Liver (tissue), 8 donors: ENCODE measurements at regions not wholly inside any gene's neighbourhood (a gene's known extent, or its start where the extent isn't known, plus 50 kb on each side); places are given as distances from the start of the nearest gene placed in this dataset.

ENCODE experiments used
- DNase-seq: peaks from one replicate; pipeline ENCODE4 v3.0.0-alpha.2; 2017; ENCODE audit warnings: low spot score
- H3K27ac ChIP-seq, 2 donors: one replicate each; pipeline ENCODE4 v1.7.0; 2013; ENCODE audit warnings: inconsistent platforms in 2 of 2, low read length in 2 of 2, control low read depth in 1 of 2, low read depth in 1 of 2, mild to moderate bottlenecking in 1 of 2
- H3K27me3 ChIP-seq, 4 donors: one replicate each; pipeline versions ENCODE4 v1.6.1 to v1.7.0; 2013; ENCODE audit warnings: low read length in 3 of 4, inconsistent platforms in 1 of 4, mild to moderate bottlenecking in 1 of 4, moderate library complexity in 1 of 4; ENCODE audit not compliant: control insufficient read depth in 4 of 4, insufficient read depth in 4 of 4
- H3K36me3 ChIP-seq, 4 donors: one replicate each; pipeline versions ENCODE4 v1.6.1 to v1.7.0; 2013; ENCODE audit warnings: low read length in 3 of 4, mild to moderate bottlenecking in 3 of 4, low read depth in 1 of 4, moderate library complexity in 1 of 4; ENCODE audit not compliant: control insufficient read depth in 4 of 4, insufficient read depth in 3 of 4
- H3K4me1 ChIP-seq, 4 donors: one replicate each; pipeline versions ENCODE4 v1.6.1 to v1.7.0; 2013; ENCODE audit warnings: low read length in 3 of 4, mild to moderate bottlenecking in 3 of 4, moderate library complexity in 1 of 4; ENCODE audit not compliant: control insufficient read depth in 4 of 4, insufficient read depth in 4 of 4
- H3K4me3 ChIP-seq, 3 donors: one replicate each; pipeline versions ENCODE4 v1.6.1 to v1.7.0; 2013; ENCODE audit warnings: low read length in 3 of 3, control low read depth in 1 of 3, low read depth in 1 of 3, mild to moderate bottlenecking in 1 of 3
- H3K9ac ChIP-seq, 2 donors: one replicate each; pipeline ENCODE4 v1.7.0; 2013; ENCODE audit warnings: low read length in 2 of 2, mild to moderate bottlenecking in 2 of 2, moderate library complexity in 2 of 2, control low read depth in 1 of 2, low read depth in 1 of 2
- H3K9me3 ChIP-seq, 4 donors: one replicate each; pipeline versions ENCODE4 v1.6.1 to v1.7.0; 2013; ENCODE audit warnings: low read length in 3 of 4; ENCODE audit not compliant: control insufficient read depth in 4 of 4
- EGR1 ChIP-seq, 2 donors: IDR thresholded peaks; 2 replicates each; pipeline ENCODE4 v1.6.1; 2016 to 2018; ENCODE audit warnings: antibody characterized with exemption in 2 of 2, low read depth in 2 of 2
- FOXA1 ChIP-seq: IDR thresholded peaks from 2 replicates; pipeline ENCODE4 v1.6.1; 2016; ENCODE audit warnings: antibody characterized with exemption
- FOXA2 ChIP-seq: IDR thresholded peaks from 2 replicates; pipeline ENCODE4 v1.6.1; 2016; ENCODE audit warnings: antibody characterized with exemption
- GABPA ChIP-seq, 2 donors: IDR thresholded peaks in 1 of 2; conservative IDR thresholded peaks in 1 of 2; 2 replicates each; pipeline ENCODE4 v1.6.1; 2016; ENCODE audit warnings: antibody characterized with exemption in 2 of 2, mild to moderate bottlenecking in 1 of 2, moderate library complexity in 1 of 2
- HNF4A ChIP-seq, 2 donors: conservative IDR thresholded peaks; 2 replicates each; pipeline ENCODE4 v1.6.1; 2016; ENCODE audit warnings: antibody characterized with exemption in 2 of 2, mild to moderate bottlenecking in 2 of 2
- HNF4G ChIP-seq: IDR thresholded peaks from 2 replicates; pipeline ENCODE4 v1.6.1; 2016; ENCODE audit warnings: antibody characterized with exemption
- JUND ChIP-seq, 2 donors: IDR thresholded peaks; 2 replicates each; pipeline ENCODE4 v1.6.1; 2016; ENCODE audit warnings: antibody characterized with exemption in 2 of 2
- NR2F2 ChIP-seq: IDR thresholded peaks from 2 replicates; pipeline ENCODE4 v1.6.1; 2016; ENCODE audit warnings: antibody characterized with exemption
- RAD21 ChIP-seq, 2 donors: IDR thresholded peaks; 2 replicates each; pipeline ENCODE4 v1.6.1; 2016; ENCODE audit warnings: antibody characterized with exemption in 2 of 2, mild to moderate bottlenecking in 2 of 2
- RXRA ChIP-seq, 2 donors: IDR thresholded peaks; 2 replicates each; pipeline ENCODE4 v1.6.1; 2017 to 2018; ENCODE audit warnings: antibody characterized with exemption in 2 of 2, mild to moderate bottlenecking in 1 of 2
- SP1 ChIP-seq: IDR thresholded peaks from 2 replicates; pipeline ENCODE4 v1.6.1; 2018; ENCODE audit warnings: antibody characterized with exemption, mild to moderate bottlenecking
- TAF1 ChIP-seq: conservative IDR thresholded peaks from 2 replicates; pipeline ENCODE4 v1.6.1; 2016; ENCODE audit warnings: antibody characterized with exemption, mild to moderate bottlenecking
- YY1 ChIP-seq: IDR thresholded peaks from 2 replicates; pipeline ENCODE4 v1.6.1; 2016; ENCODE audit warnings: antibody characterized with exemption, mild to moderate bottlenecking
- WGBS: extraction: QIAGEN DNeasy Blood & Tissue Kit; methylation state at CpG from one replicate; pipeline ENCODE4 v1.1.7; 2013; 5-methylcytosine and 5-hydroxymethylcytosine counted together
- TF ChIP-seq, protein P1 (sequence below): IDR thresholded peaks from 2 replicates; pipeline ENCODE4 v1.6.1; 2016; ENCODE audit warnings: antibody characterized with exemption
- TF ChIP-seq, protein P2 (sequence below): IDR thresholded peaks from 2 replicates; pipeline ENCODE4 v1.6.1; 2016; ENCODE audit warnings: antibody characterized with exemption, mild to moderate bottlenecking
- TF ChIP-seq, protein P3 (sequence below): IDR thresholded peaks from 2 replicates; pipeline ENCODE4 v1.6.1; 2016; ENCODE audit warnings: antibody characterized with exemption
- TF ChIP-seq, protein P4 (sequence below): IDR thresholded peaks from 2 replicates; pipeline ENCODE4 v1.6.1; 2016; ENCODE audit warnings: antibody characterized with exemption
- TF ChIP-seq, protein P5 (sequence below): fragments of 150-350 bp; IDR thresholded peaks from 2 replicates; pipeline ENCODE4 v1.5.1; 2017; ENCODE audit warnings: improper control_type of control experiment, low read depth, low read length; ENCODE audit not compliant: missing input control
- donor health status: healthy.
- donor health status: healthy.
- donor health status: healthy.
- donor health status: healthy.
- donor health status: healthy.

DNA sequence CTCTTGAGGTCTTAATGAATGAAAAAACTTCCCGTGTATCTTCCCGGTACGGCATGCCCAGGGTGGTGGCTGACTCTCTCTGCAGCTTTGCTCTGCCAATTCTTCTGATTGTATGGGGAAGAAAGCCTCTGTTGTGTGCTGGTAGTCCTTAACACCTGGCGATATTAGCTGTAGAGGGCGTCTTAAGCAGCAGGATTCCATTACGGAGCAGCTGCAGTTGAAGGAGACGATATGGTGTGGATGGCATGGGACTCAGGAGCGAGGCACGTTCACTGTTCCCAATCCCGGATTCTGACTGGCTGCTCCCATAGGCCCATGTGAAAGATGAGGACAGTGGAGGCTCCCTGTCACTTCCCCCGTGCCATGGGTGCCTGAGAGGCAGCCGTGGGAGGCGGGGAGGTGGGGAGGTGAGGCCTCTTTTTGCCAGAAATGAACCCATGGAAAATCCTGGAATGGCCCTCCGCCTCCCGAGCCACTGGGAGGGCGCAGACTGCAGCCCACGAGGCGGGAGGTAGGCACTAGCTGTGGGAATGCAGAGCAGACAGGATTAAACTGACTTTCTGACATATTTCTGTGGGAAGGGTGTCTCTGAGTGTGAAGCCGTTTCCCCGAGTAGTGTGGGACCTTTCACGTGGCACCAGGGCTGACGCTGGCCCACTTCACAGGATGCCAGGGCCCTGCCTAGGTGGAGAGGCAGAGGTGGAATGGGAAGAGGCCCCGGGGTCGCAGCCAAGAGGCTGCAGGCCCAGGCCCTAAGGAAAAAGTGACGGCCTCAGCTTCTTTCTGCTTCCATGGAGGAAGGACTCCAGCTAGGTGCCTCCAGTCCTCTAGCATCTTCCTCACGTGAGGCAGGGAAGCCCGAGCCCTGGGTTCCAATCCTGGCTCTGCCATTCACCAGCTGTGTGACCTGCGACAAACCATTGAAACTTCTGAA, 121.4 kb upstream of the CD82 start:
- no peak overlapping the region for H3K27ac ChIP-seq
- no peaks in the 10 kb centered on the region for H3K9me3 ChIP-seq
- H3K27me3 ChIP-seq = no peaks in the 10 kb centered on the region
- no peak for DNase-seq
- no peak overlapping the region for H3K9ac ChIP-seq
- TF ChIP-seq HNF4G (no peak), NR2F2 (no peak), JUND (IDR thresholded peaks at IDR 0.05) (no peak), TAF1 (no peak), HNF4A (conservative IDR thresholded peaks at IDR 0.05) (no peak), YY1 (no peak), GABPA (IDR thresholded peaks at IDR 0.05 in 1 of 2, conservative IDR thresholded peaks at IDR 0.05 in 1 of 2) (no peak), FOXA2 (no peak), SP1 (no peak), EGR1 (IDR thresholded peaks at IDR 0.05; ENCODE audit: low read depth in 2 of 2) (no peak), RXRA (IDR thresholded peaks at IDR 0.05) (no peak), FOXA1 (no peak), RAD21 (IDR thresholded peaks at IDR 0.05) (no peak)
- TF ChIP-seq, protein P1, sequence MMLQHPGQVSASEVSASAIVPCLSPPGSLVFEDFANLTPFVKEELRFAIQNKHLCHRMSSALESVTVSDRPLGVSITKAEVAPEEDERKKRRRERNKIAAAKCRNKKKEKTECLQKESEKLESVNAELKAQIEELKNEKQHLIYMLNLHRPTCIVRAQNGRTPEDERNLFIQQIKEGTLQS = no peak
- TF ChIP-seq, protein P2, sequence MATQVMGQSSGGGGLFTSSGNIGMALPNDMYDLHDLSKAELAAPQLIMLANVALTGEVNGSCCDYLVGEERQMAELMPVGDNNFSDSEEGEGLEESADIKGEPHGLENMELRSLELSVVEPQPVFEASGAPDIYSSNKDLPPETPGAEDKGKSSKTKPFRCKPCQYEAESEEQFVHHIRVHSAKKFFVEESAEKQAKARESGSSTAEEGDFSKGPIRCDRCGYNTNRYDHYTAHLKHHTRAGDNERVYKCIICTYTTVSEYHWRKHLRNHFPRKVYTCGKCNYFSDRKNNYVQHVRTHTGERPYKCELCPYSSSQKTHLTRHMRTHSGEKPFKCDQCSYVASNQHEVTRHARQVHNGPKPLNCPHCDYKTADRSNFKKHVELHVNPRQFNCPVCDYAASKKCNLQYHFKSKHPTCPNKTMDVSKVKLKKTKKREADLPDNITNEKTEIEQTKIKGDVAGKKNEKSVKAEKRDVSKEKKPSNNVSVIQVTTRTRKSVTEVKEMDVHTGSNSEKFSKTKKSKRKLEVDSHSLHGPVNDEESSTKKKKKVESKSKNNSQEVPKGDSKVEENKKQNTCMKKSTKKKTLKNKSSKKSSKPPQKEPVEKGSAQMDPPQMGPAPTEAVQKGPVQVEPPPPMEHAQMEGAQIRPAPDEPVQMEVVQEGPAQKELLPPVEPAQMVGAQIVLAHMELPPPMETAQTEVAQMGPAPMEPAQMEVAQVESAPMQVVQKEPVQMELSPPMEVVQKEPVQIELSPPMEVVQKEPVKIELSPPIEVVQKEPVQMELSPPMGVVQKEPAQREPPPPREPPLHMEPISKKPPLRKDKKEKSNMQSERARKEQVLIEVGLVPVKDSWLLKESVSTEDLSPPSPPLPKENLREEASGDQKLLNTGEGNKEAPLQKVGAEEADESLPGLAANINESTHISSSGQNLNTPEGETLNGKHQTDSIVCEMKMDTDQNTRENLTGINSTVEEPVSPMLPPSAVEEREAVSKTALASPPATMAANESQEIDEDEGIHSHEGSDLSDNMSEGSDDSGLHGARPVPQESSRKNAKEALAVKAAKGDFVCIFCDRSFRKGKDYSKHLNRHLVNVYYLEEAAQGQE = no peak
- TF ChIP-seq, protein P3, sequence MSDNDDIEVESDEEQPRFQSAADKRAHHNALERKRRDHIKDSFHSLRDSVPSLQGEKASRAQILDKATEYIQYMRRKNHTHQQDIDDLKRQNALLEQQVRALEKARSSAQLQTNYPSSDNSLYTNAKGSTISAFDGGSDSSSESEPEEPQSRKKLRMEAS = no peak
- TF ChIP-seq, protein P4, sequence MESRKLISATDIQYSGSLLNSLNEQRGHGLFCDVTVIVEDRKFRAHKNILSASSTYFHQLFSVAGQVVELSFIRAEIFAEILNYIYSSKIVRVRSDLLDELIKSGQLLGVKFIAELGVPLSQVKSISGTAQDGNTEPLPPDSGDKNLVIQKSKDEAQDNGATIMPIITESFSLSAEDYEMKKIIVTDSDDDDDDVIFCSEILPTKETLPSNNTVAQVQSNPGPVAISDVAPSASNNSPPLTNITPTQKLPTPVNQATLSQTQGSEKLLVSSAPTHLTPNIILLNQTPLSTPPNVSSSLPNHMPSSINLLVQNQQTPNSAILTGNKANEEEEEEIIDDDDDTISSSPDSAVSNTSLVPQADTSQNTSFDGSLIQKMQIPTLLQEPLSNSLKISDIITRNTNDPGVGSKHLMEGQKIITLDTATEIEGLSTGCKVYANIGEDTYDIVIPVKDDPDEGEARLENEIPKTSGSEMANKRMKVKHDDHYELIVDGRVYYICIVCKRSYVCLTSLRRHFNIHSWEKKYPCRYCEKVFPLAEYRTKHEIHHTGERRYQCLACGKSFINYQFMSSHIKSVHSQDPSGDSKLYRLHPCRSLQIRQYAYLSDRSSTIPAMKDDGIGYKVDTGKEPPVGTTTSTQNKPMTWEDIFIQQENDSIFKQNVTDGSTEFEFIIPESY = no peak
- TF ChIP-seq, protein P5, sequence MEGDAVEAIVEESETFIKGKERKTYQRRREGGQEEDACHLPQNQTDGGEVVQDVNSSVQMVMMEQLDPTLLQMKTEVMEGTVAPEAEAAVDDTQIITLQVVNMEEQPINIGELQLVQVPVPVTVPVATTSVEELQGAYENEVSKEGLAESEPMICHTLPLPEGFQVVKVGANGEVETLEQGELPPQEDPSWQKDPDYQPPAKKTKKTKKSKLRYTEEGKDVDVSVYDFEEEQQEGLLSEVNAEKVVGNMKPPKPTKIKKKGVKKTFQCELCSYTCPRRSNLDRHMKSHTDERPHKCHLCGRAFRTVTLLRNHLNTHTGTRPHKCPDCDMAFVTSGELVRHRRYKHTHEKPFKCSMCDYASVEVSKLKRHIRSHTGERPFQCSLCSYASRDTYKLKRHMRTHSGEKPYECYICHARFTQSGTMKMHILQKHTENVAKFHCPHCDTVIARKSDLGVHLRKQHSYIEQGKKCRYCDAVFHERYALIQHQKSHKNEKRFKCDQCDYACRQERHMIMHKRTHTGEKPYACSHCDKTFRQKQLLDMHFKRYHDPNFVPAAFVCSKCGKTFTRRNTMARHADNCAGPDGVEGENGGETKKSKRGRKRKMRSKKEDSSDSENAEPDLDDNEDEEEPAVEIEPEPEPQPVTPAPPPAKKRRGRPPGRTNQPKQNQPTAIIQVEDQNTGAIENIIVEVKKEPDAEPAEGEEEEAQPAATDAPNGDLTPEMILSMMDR = no peak
- no peaks in the 10 kb centered on the region for H3K36me3 ChIP-seq
- WGBS = 77% methylated on average over 28 of the region's 28 CpGs
- H3K4me3 ChIP-seq = no peak overlapping the region
- no peaks in the 10 kb centered on the region for H3K4me1 ChIP-seq
